ENCODE measurements at regions not wholly inside any gene's neighbourhood (a gene's known extent, or its start where the extent isn't known, plus 50 kb on each side); places are given as distances from the start of the nearest gene placed in this dataset.

DNA sequence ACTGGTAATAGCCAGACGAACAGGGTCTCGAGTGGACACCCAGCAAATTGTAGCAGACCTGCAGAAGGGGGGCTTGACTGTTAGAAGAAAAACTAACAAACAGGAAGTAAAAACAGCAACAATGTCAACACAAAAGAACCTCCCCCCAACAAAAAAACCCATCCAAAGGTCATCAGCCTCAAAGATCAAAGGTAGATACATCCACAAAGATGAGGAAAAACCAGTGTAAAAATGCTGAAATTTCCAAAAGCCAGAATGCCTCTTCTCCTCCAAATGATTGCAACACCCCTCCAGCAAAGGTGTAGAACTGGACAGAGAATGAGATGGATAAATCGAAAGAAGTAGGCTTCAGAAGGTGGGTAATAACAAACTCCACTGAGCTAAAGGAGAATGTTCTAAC is 313.0 kb upstream of the TEX13C start:
- Histone ChIP-seq H3K4me1 (ENCODE audit: insufficient read depth, low read length) (no peaks in the 10 kb centered on the region), H3K9me3 (ENCODE audit: low read depth, low read length) (no peaks in the 10 kb centered on the region), H4K20me1 (ENCODE audit: insufficient read depth, low read length) (no peaks in the 10 kb centered on the region), H3K36me3 (ENCODE audit: insufficient read depth, low read length) (no peaks in the 10 kb centered on the region), H3K27ac (ENCODE audit: low read depth, low read length) (no peak overlapping the region), H3K4me3 (ENCODE audit: insufficient read depth, low read length) (no peak overlapping the region), H2AFZ (ENCODE audit: low read length) (no peak overlapping the region), H3K79me2 (ENCODE audit: insufficient read depth, low read length) (no peaks in the 10 kb centered on the region), H3K27me3 (ENCODE audit: insufficient read depth, low read length) (no peaks in the 10 kb centered on the region), H3K4me2 (ENCODE audit: insufficient read depth, low read length) (no peak overlapping the region)
- no peak for DNase-seq (ENCODE audit: insufficient read length, low spot score, missing footprints)
- TF ChIP-seq, protein P1, sequence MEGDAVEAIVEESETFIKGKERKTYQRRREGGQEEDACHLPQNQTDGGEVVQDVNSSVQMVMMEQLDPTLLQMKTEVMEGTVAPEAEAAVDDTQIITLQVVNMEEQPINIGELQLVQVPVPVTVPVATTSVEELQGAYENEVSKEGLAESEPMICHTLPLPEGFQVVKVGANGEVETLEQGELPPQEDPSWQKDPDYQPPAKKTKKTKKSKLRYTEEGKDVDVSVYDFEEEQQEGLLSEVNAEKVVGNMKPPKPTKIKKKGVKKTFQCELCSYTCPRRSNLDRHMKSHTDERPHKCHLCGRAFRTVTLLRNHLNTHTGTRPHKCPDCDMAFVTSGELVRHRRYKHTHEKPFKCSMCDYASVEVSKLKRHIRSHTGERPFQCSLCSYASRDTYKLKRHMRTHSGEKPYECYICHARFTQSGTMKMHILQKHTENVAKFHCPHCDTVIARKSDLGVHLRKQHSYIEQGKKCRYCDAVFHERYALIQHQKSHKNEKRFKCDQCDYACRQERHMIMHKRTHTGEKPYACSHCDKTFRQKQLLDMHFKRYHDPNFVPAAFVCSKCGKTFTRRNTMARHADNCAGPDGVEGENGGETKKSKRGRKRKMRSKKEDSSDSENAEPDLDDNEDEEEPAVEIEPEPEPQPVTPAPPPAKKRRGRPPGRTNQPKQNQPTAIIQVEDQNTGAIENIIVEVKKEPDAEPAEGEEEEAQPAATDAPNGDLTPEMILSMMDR (IDR thresholded peaks at IDR 0.05; ENCODE audit: extremely low read depth, low read depth, low read length): no peak

DNA sequence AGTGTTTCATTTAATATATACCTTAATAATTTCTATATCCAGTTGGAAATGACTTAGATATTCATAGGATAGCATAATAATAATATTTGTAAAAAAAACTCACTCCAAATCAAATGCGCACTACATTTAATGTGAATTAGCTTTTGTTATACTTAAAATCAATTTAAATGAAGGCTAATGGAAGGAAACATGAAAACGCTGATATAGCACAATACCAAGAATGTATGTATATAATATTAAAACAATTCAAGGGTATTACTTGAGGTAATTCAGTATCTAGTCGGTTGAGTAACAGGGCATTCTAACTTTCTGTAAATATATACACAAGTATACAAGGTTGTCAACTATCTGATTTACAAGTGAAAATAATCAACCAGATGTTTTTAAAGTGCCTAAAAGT is 307.1 kb upstream of the TEX13C start:
- Histone ChIP-seq H3K27me3 (ENCODE audit: insufficient read depth, low read length) (no peaks in the 10 kb centered on the region), H3K27ac (ENCODE audit: low read depth, low read length) (no peak overlapping the region), H3K4me1 (ENCODE audit: insufficient read depth, low read length) (no peaks in the 10 kb centered on the region), H3K79me2 (ENCODE audit: insufficient read depth, low read length) (no peaks in the 10 kb centered on the region), H3K9me3 (ENCODE audit: low read depth, low read length) (no peaks in the 10 kb centered on the region), H3K4me2 (ENCODE audit: insufficient read depth, low read length) (no peak overlapping the region), H2AFZ (ENCODE audit: low read length) (no peak overlapping the region), H4K20me1 (ENCODE audit: insufficient read depth, low read length) (no peaks in the 10 kb centered on the region), H3K36me3 (ENCODE audit: insufficient read depth, low read length) (no peaks in the 10 kb centered on the region), H3K4me3 (ENCODE audit: insufficient read depth, low read length) (no peak overlapping the region)
- TF ChIP-seq, protein P1 (IDR thresholded peaks at IDR 0.05; ENCODE audit: extremely low read depth, low read depth, low read length): no peak
- no peak for DNase-seq (ENCODE audit: insufficient read length, low spot score, missing footprints)

DNA sequence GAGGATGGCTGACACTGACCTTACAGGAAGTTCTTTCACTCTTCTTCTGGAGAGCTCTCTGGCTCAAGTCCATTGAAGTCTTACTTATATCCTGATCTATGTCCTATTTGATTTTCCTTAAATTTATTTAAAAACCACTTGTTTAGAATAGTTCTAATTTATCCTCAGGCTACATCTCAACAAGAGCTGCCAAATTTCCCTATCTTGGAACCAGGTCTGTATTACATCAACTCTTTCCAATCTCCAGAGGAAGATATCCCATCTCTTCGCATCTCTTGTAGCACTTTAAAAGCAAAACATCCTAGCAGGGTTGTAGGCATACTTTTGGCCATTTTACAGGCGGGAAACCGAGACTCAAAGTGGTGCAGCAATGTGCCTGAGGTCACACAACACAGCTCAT is 290.5 kb upstream of the TEX13C start:
- TF ChIP-seq, protein P1 (IDR thresholded peaks at IDR 0.05; ENCODE audit: extremely low read depth, low read depth, low read length): no peak
- no peak overlapping the region for H3K4me2 ChIP-seq (ENCODE audit: insufficient read depth, low read length)
- no peak overlapping the region for H3K4me3 ChIP-seq (ENCODE audit: insufficient read depth, low read length)
- no peaks in the 10 kb centered on the region for H4K20me1 ChIP-seq (ENCODE audit: insufficient read depth, low read length)
- DNase-seq (ENCODE audit: insufficient read length, low spot score, missing footprints): no peak
- no peaks in the 10 kb centered on the region for H3K9me3 ChIP-seq (ENCODE audit: low read depth, low read length)
- H3K79me2 ChIP-seq (ENCODE audit: insufficient read depth, low read length): no peaks in the 10 kb centered on the region
- no peaks in the 10 kb centered on the region for H3K4me1 ChIP-seq (ENCODE audit: insufficient read depth, low read length)
- H3K27ac ChIP-seq (ENCODE audit: low read depth, low read length): no peak overlapping the region
- H3K36me3 ChIP-seq (ENCODE audit: insufficient read depth, low read length): no peaks in the 10 kb centered on the region
- no peaks in the 10 kb centered on the region for H3K27me3 ChIP-seq (ENCODE audit: insufficient read depth, low read length)
- no peak overlapping the region for H2AFZ ChIP-seq (ENCODE audit: low read length)

All from osteoblast (primary cell).